ENCODE measurements at regions not wholly inside any gene's neighbourhood (a gene's known extent, or its start where the extent isn't known, plus 50 kb on each side); places are given as distances from the start of the nearest gene placed in this dataset.

DNA sequence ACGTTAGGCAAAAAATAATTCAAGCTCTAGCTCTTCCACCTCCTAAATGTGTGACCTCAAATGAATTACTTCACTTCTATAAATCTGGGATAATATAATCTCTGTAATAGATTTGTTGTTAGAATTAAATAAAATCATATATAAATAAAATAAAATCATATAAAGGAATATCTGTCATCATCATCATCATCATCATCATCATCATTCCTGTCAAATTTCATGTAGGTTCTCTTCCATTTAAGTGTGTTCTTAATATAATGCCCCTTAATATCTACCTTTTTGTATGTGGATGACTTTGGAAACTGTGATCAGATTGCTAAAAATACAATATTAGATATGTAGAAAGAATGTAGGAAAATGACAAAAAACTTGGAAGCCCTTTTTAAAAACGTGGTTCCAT, 621.0 kb downstream of the ADGRL2 start:
- TF ChIP-seq, protein P1, sequence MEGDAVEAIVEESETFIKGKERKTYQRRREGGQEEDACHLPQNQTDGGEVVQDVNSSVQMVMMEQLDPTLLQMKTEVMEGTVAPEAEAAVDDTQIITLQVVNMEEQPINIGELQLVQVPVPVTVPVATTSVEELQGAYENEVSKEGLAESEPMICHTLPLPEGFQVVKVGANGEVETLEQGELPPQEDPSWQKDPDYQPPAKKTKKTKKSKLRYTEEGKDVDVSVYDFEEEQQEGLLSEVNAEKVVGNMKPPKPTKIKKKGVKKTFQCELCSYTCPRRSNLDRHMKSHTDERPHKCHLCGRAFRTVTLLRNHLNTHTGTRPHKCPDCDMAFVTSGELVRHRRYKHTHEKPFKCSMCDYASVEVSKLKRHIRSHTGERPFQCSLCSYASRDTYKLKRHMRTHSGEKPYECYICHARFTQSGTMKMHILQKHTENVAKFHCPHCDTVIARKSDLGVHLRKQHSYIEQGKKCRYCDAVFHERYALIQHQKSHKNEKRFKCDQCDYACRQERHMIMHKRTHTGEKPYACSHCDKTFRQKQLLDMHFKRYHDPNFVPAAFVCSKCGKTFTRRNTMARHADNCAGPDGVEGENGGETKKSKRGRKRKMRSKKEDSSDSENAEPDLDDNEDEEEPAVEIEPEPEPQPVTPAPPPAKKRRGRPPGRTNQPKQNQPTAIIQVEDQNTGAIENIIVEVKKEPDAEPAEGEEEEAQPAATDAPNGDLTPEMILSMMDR (IDR thresholded peaks at IDR 0.05), result no peak
- TF ChIP-seq POLR2A (IDR thresholded peaks at IDR 0.05) (no peak), POLR2AphosphoS5 (IDR thresholded peaks at IDR 0.05) (no peak), EP300 (IDR thresholded peaks at IDR 0.05) (no peak)

Data from upper lobe of left lung (tissue), 4 donors.